HEK293T (cell line): ENCODE measurements at regions not wholly inside any gene's neighbourhood (a gene's known extent, or its start where the extent isn't known, plus 50 kb on each side); places are given as distances from the start of the nearest gene placed in this dataset.

Experiments
- ARNT ChIP-seq: fragments of 450-650 bp; IDR thresholded peaks from 2 replicates; pipeline ENCODE4 v1.6.1; 2017; ENCODE audit warnings: mild to moderate bottlenecking
- BHLHE40 ChIP-seq: fragments of 450-650 bp; IDR thresholded peaks from 2 replicates; pipeline ENCODE4 v1.6.1; 2016; ENCODE audit warnings: mild to moderate bottlenecking, moderate library complexity, borderline replicate concordance
- ELF4 ChIP-seq: fragments of 450-650 bp; IDR thresholded peaks from 2 replicates; pipeline ENCODE4 v1.6.1; 2017; ENCODE audit warnings: antibody characterized with exemption
- FOXK2 ChIP-seq: fragments of 450-650 bp; IDR thresholded peaks from 2 replicates; pipeline ENCODE4 v1.6.1; 2016; ENCODE audit warnings: mild to moderate bottlenecking
- FOXM1 ChIP-seq: fragments of 450-650 bp; IDR thresholded peaks from 2 replicates; pipeline ENCODE4 v1.6.1; 2017; ENCODE audit warnings: mild to moderate bottlenecking, borderline replicate concordance
- HDGF ChIP-seq: fragments of 450-650 bp; IDR thresholded peaks from 2 replicates; pipeline ENCODE4 v1.6.1; 2017; ENCODE audit warnings: antibody characterized with exemption, borderline replicate concordance
- L3MBTL2 ChIP-seq: fragments of 450-650 bp; conservative IDR thresholded peaks from 2 replicates; pipeline ENCODE4 v1.6.1; 2016; ENCODE audit warnings: mild to moderate bottlenecking
- LEF1 ChIP-seq: fragments of 450-650 bp; IDR thresholded peaks from 2 replicates; pipeline ENCODE4 v1.6.1; 2017; ENCODE audit warnings: mild to moderate bottlenecking, borderline replicate concordance
- SP1 ChIP-seq: fragments of 450-650 bp; IDR thresholded peaks from 2 replicates; pipeline ENCODE4 v1.6.1; 2017
- ZNF384 ChIP-seq: fragments of 450-650 bp; IDR thresholded peaks from 2 replicates; pipeline ENCODE4 v1.6.1; 2016

DNA sequence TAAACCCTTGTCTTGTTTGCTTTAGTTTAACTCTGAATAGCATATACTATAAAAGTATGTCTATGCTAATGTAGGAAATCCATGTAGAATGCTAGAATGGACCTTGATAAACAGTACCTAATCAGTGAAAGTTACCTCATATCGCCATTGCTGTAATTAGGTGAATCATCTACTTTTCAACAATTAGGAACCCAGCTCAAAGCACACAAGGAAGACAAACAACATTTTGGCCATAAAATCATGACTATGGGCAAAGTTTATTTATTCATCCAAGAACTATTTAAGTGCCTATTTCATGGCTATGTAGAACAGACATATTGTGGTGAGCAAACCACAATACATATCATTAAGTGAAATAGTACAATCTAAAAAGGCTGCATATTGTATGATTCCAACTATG lies 1043.2 kb downstream of the BRINP3 start:
- TF ChIP-seq ZNF384 (no peak), ELF4 (no peak), FOXM1 (no peak), SP1 (no peak), BHLHE40 (no peak), LEF1 (no peak), ARNT (no peak), L3MBTL2 (no peak), FOXK2 (no peak), HDGF (no peak)
